ENCODE measurements at regions not wholly inside any gene's neighbourhood (a gene's known extent, or its start where the extent isn't known, plus 50 kb on each side); places are given as distances from the start of the nearest gene placed in this dataset.

GRCh38 chr4:173475751-173476150 lies 54.3 kb downstream of the HAND2 start:
- DNase-seq (ENCODE audit: extremely low spot score): no peak
- CTCF ChIA-PET: no interaction called here
- TF ChIP-seq HDGF (IDR thresholded peaks at IDR 0.05; ENCODE audit: borderline replicate concordance): no peak
- TF ChIP-seq FOXK2 (IDR thresholded peaks at IDR 0.05): no peak
- no peak for TF ChIP-seq ZNF384 (IDR thresholded peaks at IDR 0.05)
- TF ChIP-seq ELF4 (IDR thresholded peaks at IDR 0.05): no peak
- no peak for TF ChIP-seq FOXM1 (IDR thresholded peaks at IDR 0.05; ENCODE audit: borderline replicate concordance)
- no peak for TF ChIP-seq SP1 (IDR thresholded peaks at IDR 0.05)
- no peak for TF ChIP-seq SUZ12 (IDR thresholded peaks at IDR 0.05)
- TF ChIP-seq L3MBTL2 (conservative IDR thresholded peaks at IDR 0.05): no peak
- TF ChIP-seq LEF1 (IDR thresholded peaks at IDR 0.05; ENCODE audit: borderline replicate concordance): no peak
- no peak for TF ChIP-seq ARNT (IDR thresholded peaks at IDR 0.05)
- TF ChIP-seq CTBP1 (IDR thresholded peaks at IDR 0.05; ENCODE audit: borderline replicate concordance): no peak
- no peak for TF ChIP-seq PKNOX1 (IDR thresholded peaks at IDR 0.05)
- TF ChIP-seq NFRKB (IDR thresholded peaks at IDR 0.05): no peak
- POLR2A ChIA-PET: no interaction called here

- ChIA-PET CTCF (no interaction called here), POLR2A (no interaction called here)
- TF ChIP-seq FOXM1 (IDR thresholded peaks at IDR 0.05; ENCODE audit: borderline replicate concordance) (no peak), HDGF (IDR thresholded peaks at IDR 0.05; ENCODE audit: borderline replicate concordance) (no peak), FOXA1 (IDR thresholded peaks at IDR 0.05) (no peak), CTBP1 (IDR thresholded peaks at IDR 0.05; ENCODE audit: borderline replicate concordance) (no peak), ELF4 (IDR thresholded peaks at IDR 0.05) (no peak), ARNT (IDR thresholded peaks at IDR 0.05) (no peak), SUZ12 (IDR thresholded peaks at IDR 0.05) (no peak), FOXK2 (IDR thresholded peaks at IDR 0.05) (no peak), NFRKB (IDR thresholded peaks at IDR 0.05) (no peak)
- DNase-seq (ENCODE audit: extremely low spot score): no peak
These were observed 60.4 kb downstream of the HAND2 start for GRCh38 chr4:173469622-173470021.

- ChIA-PET POLR2A (no interaction called here), CTCF (no interaction called here)
- TF ChIP-seq HDGF (IDR thresholded peaks at IDR 0.05; ENCODE audit: borderline replicate concordance): no peak
- TF ChIP-seq NFRKB (IDR thresholded peaks at IDR 0.05): no peak
- no peak for TF ChIP-seq L3MBTL2 (conservative IDR thresholded peaks at IDR 0.05)
- TF ChIP-seq FOXK2 (IDR thresholded peaks at IDR 0.05): no peak
- TF ChIP-seq ARNT (IDR thresholded peaks at IDR 0.05): no peak
- no peak for TF ChIP-seq ZNF384 (IDR thresholded peaks at IDR 0.05)
- no peak for TF ChIP-seq ELF4 (IDR thresholded peaks at IDR 0.05)
- no peak for TF ChIP-seq FOXM1 (IDR thresholded peaks at IDR 0.05; ENCODE audit: borderline replicate concordance)
- TF ChIP-seq FOXA1 (IDR thresholded peaks at IDR 0.05): no peak
- no peak for TF ChIP-seq BHLHE40 (IDR thresholded peaks at IDR 0.05; ENCODE audit: borderline replicate concordance)
- no peak for TF ChIP-seq TARDBP (IDR thresholded peaks at IDR 0.05)
- no peak for TF ChIP-seq PKNOX1 (IDR thresholded peaks at IDR 0.05)
- no peak for TF ChIP-seq CTBP1 (IDR thresholded peaks at IDR 0.05; ENCODE audit: borderline replicate concordance)
- DNase-seq (ENCODE audit: extremely low spot score): no peak
These were observed 61.7 kb downstream of the HAND2 start for GRCh38 chr4:173468314-173468713.

- POLR2A ChIA-PET: no interaction called here
- DNase-seq (ENCODE audit: extremely low spot score): no peak
- TF ChIP-seq ELF4 (IDR thresholded peaks at IDR 0.05) (no peak), HDGF (IDR thresholded peaks at IDR 0.05; ENCODE audit: borderline replicate concordance) (no peak), SP1 (IDR thresholded peaks at IDR 0.05) (no peak), ZNF384 (IDR thresholded peaks at IDR 0.05) (no peak), PKNOX1 (IDR thresholded peaks at IDR 0.05) (no peak)
- CTCF ChIA-PET: no interaction called here
These were observed 63.9 kb downstream of the HAND2 start for GRCh38 chr4:173466101-173466500.

- TF ChIP-seq NFRKB (IDR thresholded peaks at IDR 0.05) (no peak), ELF4 (IDR thresholded peaks at IDR 0.05) (no peak), FOXA1 (IDR thresholded peaks at IDR 0.05) (no peak), ARNT (IDR thresholded peaks at IDR 0.05) (no peak), ZNF384 (IDR thresholded peaks at IDR 0.05) (no peak), FOXM1 (IDR thresholded peaks at IDR 0.05; ENCODE audit: borderline replicate concordance) (no peak), SUZ12 (IDR thresholded peaks at IDR 0.05) (no peak), CTBP1 (IDR thresholded peaks at IDR 0.05; ENCODE audit: borderline replicate concordance) (no peak), PKNOX1 (IDR thresholded peaks at IDR 0.05) (no peak), TARDBP (IDR thresholded peaks at IDR 0.05) (no peak), L3MBTL2 (conservative IDR thresholded peaks at IDR 0.05) (no peak), FOXK2 (IDR thresholded peaks at IDR 0.05) (no peak), BHLHE40 (IDR thresholded peaks at IDR 0.05; ENCODE audit: borderline replicate concordance) (no peak), HDGF (IDR thresholded peaks at IDR 0.05; ENCODE audit: borderline replicate concordance) (no peak), SP1 (IDR thresholded peaks at IDR 0.05) (no peak), LEF1 (IDR thresholded peaks at IDR 0.05; ENCODE audit: borderline replicate concordance) (no peak)
- ChIA-PET CTCF (interaction anchor here (1.0 kb wide), 1 partner anchor 18 kb away, joined by 3 read pairs; no protein-coding TSS in a partner anchor), POLR2A (no interaction called here)
- no peak for DNase-seq (ENCODE audit: extremely low spot score)
These were observed 65.5 kb downstream of the HAND2 start for GRCh38 chr4:173464481-173464880.

GRCh38 chr4:173463816-173464215 lies 64.9 kb upstream of the SCRG1 start:
- TF ChIP-seq L3MBTL2 (conservative IDR thresholded peaks at IDR 0.05): no peak
- TF ChIP-seq ELF4 (IDR thresholded peaks at IDR 0.05): no peak
- CTCF ChIA-PET: interaction anchor here (1.0 kb wide), 1 partner anchor 17 kb away, joined by 3 read pairs; no protein-coding TSS in a partner anchor
- POLR2A ChIA-PET: no interaction called here
- no peak for DNase-seq (ENCODE audit: extremely low spot score)
